ENCODE measurements at regions not wholly inside any gene's neighbourhood (a gene's known extent, or its start where the extent isn't known, plus 50 kb on each side); places are given as distances from the start of the nearest gene placed in this dataset.

DNA sequence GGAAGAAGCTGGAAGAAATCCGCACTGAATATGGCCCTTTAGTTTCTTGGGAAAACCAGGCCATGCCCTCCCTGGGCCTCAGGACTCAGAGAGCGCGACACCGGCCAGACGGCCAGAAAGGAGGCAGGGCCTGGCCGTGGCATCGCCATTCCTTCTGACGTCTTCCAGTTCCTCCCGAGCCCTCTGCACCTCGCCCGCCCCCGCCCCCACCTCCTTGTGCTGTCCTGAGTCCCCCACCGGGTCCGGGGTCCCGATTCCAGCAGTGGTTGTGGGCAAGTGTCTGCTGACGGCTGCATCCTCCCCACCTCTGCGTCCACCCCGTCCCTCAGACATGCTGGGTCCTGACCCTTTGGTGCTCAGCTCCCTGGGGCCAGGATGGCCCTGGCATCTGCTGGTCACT is 312.1 kb upstream of the SHH start:
- no peak for DNase-seq
- Histone ChIP-seq H3K9me3 (no peaks in the 10 kb centered on the region), H3K27me3 (ENCODE audit: low read depth) (no peaks in the 10 kb centered on the region), H3K27ac (no peak overlapping the region), H3K4me1 (no peaks in the 10 kb centered on the region), H3K4me3 (no peak overlapping the region), H3K36me3 (no peaks in the 10 kb centered on the region)
- no peak for ATAC-seq
- TF ChIP-seq, protein P1, sequence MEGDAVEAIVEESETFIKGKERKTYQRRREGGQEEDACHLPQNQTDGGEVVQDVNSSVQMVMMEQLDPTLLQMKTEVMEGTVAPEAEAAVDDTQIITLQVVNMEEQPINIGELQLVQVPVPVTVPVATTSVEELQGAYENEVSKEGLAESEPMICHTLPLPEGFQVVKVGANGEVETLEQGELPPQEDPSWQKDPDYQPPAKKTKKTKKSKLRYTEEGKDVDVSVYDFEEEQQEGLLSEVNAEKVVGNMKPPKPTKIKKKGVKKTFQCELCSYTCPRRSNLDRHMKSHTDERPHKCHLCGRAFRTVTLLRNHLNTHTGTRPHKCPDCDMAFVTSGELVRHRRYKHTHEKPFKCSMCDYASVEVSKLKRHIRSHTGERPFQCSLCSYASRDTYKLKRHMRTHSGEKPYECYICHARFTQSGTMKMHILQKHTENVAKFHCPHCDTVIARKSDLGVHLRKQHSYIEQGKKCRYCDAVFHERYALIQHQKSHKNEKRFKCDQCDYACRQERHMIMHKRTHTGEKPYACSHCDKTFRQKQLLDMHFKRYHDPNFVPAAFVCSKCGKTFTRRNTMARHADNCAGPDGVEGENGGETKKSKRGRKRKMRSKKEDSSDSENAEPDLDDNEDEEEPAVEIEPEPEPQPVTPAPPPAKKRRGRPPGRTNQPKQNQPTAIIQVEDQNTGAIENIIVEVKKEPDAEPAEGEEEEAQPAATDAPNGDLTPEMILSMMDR (IDR thresholded peaks at IDR 0.05) = no peak
- intact Hi-C loops (cut with DNase I) = no loop called here

GRCh38 chr7:156123362-156123761 is 311.1 kb upstream of the SHH start:
- H3K36me3 ChIP-seq = no peaks in the 10 kb centered on the region
- TF ChIP-seq, protein P1 (IDR thresholded peaks at IDR 0.05) = no peak
- ATAC-seq (no peak), DNase-seq (no peak)
- no peaks in the 10 kb centered on the region for H3K27me3 ChIP-seq (ENCODE audit: low read depth)
- no peak overlapping the region for H3K4me3 ChIP-seq
- no peak overlapping the region for H3K27ac ChIP-seq
- intact Hi-C loops (cut with DNase I) = no loop called here
- no peaks in the 10 kb centered on the region for H3K9me3 ChIP-seq
- H3K4me1 ChIP-seq = no peaks in the 10 kb centered on the region

GRCh38 chr7:156122752-156123354 is 310.6 kb upstream of the SHH start:
- H3K27ac ChIP-seq = no peak overlapping the region
- intact Hi-C loops (cut with DNase I) = no loop called here
- H3K9me3 ChIP-seq = no peaks in the 10 kb centered on the region
- DNase-seq = no peak
- H3K27me3 ChIP-seq (ENCODE audit: low read depth) = no peaks in the 10 kb centered on the region
- no peaks in the 10 kb centered on the region for H3K4me1 ChIP-seq
- TF ChIP-seq, protein P1 (IDR thresholded peaks at IDR 0.05) = no peak
- no peaks in the 10 kb centered on the region for H3K36me3 ChIP-seq
- no peak overlapping the region for H3K4me3 ChIP-seq
- ATAC-seq = no peak

DNA sequence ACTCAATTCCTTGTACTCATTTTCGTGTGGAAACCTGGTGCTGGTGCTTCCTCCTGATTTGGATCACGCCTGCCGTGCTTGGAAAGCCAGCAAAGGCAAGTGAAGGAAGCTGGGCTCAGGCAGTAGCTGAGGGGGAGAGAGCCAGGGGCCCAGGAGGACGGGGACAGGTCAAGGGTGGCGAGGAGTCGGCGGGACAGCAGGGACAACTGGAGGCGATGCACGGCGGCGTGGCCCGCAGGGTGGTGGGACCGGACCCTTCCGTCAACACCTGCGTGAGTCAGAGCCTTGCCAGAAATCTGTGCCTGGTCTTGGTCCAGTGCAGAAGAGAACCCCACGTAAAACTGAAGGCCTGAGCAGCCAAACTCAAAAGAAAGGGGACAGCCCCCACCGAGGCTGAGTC is 309.7 kb upstream of the SHH start:
- no peak for DNase-seq
- intact Hi-C loops (cut with DNase I) = no loop called here

GRCh38 chr7:156121434-156121833 is 309.2 kb upstream of the SHH start:
- no peaks in the 10 kb centered on the region for H3K27me3 ChIP-seq (ENCODE audit: low read depth)
- no peak for ATAC-seq
- intact Hi-C loops (cut with DNase I) = no loop called here

More for the DNA sequence above, 309.7 kb upstream of the SHH start:
- Histone ChIP-seq H3K27ac (no peak overlapping the region), H3K27me3 (ENCODE audit: low read depth) (no peaks in the 10 kb centered on the region), H3K9me3 (no peaks in the 10 kb centered on the region), H3K4me3 (no peak overlapping the region), H3K36me3 (no peaks in the 10 kb centered on the region), H3K4me1 (no peaks in the 10 kb centered on the region)
- ATAC-seq = no peak
- TF ChIP-seq, protein P1 (IDR thresholded peaks at IDR 0.05) = no peak

More at GRCh38 chr7:156121434-156121833, 309.2 kb upstream of the SHH start:
- TF ChIP-seq, protein P1 (IDR thresholded peaks at IDR 0.05) = no peak
- DNase-seq = no peak
- Histone ChIP-seq H3K4me1 (no peaks in the 10 kb centered on the region), H3K27ac (no peak overlapping the region), H3K36me3 (no peaks in the 10 kb centered on the region), H3K4me3 (no peak overlapping the region), H3K9me3 (no peaks in the 10 kb centered on the region)

Measured in lower lobe of right lung (tissue), 2 donors.